H7 (cell line): ENCODE measurements at regions not wholly inside any gene's neighbourhood (a gene's known extent, or its start where the extent isn't known, plus 50 kb on each side); places are given as distances from the start of the nearest gene placed in this dataset.

Source experiments
- DNase-seq: peaks from one replicate; pipeline ENCODE4 v3.0.0; 2012
- H3K27me3 ChIP-seq: 2 replicates; pipeline ENCODE4 v1.6.0; 2011; ENCODE audit warnings: mild to moderate bottlenecking, low read length; ENCODE audit not compliant: control insufficient read depth, insufficient read depth
- H3K36me3 ChIP-seq: replicated peaks from 2 replicates; pipeline ENCODE4 v1.5.1; 2011; ENCODE audit warnings: low read length; ENCODE audit not compliant: control insufficient read depth, insufficient read depth
- H3K4me3 ChIP-seq: 2 replicates; pipeline ENCODE4 v1.5.1; 2011; ENCODE audit warnings: low read depth, mild to moderate bottlenecking, control low read depth, low read length, moderate library complexity; ENCODE audit not compliant: insufficient read depth

GRCh38 chr4:35286434-35286833 lies 957.9 kb downstream of the ARAP2 start:
- Histone ChIP-seq H3K4me3 (no peak overlapping the region), H3K27me3 (no peaks in the 10 kb centered on the region), H3K36me3 (no peaks in the 10 kb centered on the region)
- no peak for DNase-seq

GRCh38 chr4:35300996-35301774 lies 943.1 kb downstream of the ARAP2 start:
- no peaks in the 10 kb centered on the region for H3K27me3 ChIP-seq
- no peaks in the 10 kb centered on the region for H3K36me3 ChIP-seq
- peak; percentile 56 for DNase-seq
- peak overlapping the region; percentile 14; the same call in 1 of the 2 replicates for H3K4me3 ChIP-seq

- no peak overlapping the region for H3K4me3 ChIP-seq
- no peak for DNase-seq
- H3K27me3 ChIP-seq: no peaks in the 10 kb centered on the region
- H3K36me3 ChIP-seq: no peaks in the 10 kb centered on the region
Measured at GRCh38 chr4:35315419-35315818, 928.9 kb downstream of the ARAP2 start.

GRCh38 chr4:35325908-35326453 lies 918.3 kb downstream of the ARAP2 start:
- no peaks in the 10 kb centered on the region for H3K36me3 ChIP-seq
- DNase-seq: no peak

GRCh38 chr4:35342833-35343232 lies 901.5 kb downstream of the ARAP2 start:
- H3K4me3 ChIP-seq: no peak overlapping the region
- no peaks in the 10 kb centered on the region for H3K27me3 ChIP-seq
- H3K36me3 ChIP-seq: no peaks in the 10 kb centered on the region
- DNase-seq: no peak

More at GRCh38 chr4:35325908-35326453, 918.3 kb downstream of the ARAP2 start:
- H3K4me3 ChIP-seq: no peak overlapping the region
- H3K27me3 ChIP-seq: no peaks in the 10 kb centered on the region

GRCh38 chr4:35347276-35347675 lies 897.0 kb downstream of the ARAP2 start:
- Histone ChIP-seq H3K36me3 (no peaks in the 10 kb centered on the region), H3K27me3 (no peaks in the 10 kb centered on the region), H3K4me3 (no peak overlapping the region)
- no peak for DNase-seq

- no peak for DNase-seq
- H3K27me3 ChIP-seq: no peaks in the 10 kb centered on the region
Measured at GRCh38 chr4:35358001-35358584, 886.2 kb downstream of the ARAP2 start.

GRCh38 chr4:35364321-35364870 lies 879.9 kb downstream of the ARAP2 start:
- no peaks in the 10 kb centered on the region for H3K27me3 ChIP-seq
- no peak overlapping the region for H3K4me3 ChIP-seq
- no peaks in the 10 kb centered on the region for H3K36me3 ChIP-seq
- no peak for DNase-seq

More at GRCh38 chr4:35358001-35358584, 886.2 kb downstream of the ARAP2 start:
- no peaks in the 10 kb centered on the region for H3K36me3 ChIP-seq
- H3K4me3 ChIP-seq: no peak overlapping the region

GRCh38 chr4:35365186-35365585 lies 879.1 kb downstream of the ARAP2 start:
- H3K4me3 ChIP-seq: no peak overlapping the region
- no peak for DNase-seq
- no peaks in the 10 kb centered on the region for H3K36me3 ChIP-seq
- H3K27me3 ChIP-seq: no peaks in the 10 kb centered on the region

- H3K4me3 ChIP-seq: no peak overlapping the region
- DNase-seq: peak; percentile 1
- H3K27me3 ChIP-seq: no peaks in the 10 kb centered on the region
- no peaks in the 10 kb centered on the region for H3K36me3 ChIP-seq
Measured at GRCh38 chr4:35399912-35400311, 844.4 kb downstream of the ARAP2 start.

- H3K27me3 ChIP-seq: no peaks in the 10 kb centered on the region
- H3K36me3 ChIP-seq: no peaks in the 10 kb centered on the region
- no peak for DNase-seq
- H3K4me3 ChIP-seq: no peak overlapping the region
Measured at GRCh38 chr4:35423104-35423503, 821.2 kb downstream of the ARAP2 start.

GRCh38 chr4:35447474-35447873 lies 796.8 kb downstream of the ARAP2 start:
- no peak for DNase-seq
- Histone ChIP-seq H3K27me3 (no peaks in the 10 kb centered on the region), H3K4me3 (no peak overlapping the region), H3K36me3 (no peaks in the 10 kb centered on the region)

GRCh38 chr4:35459045-35459444 lies 785.3 kb downstream of the ARAP2 start:
- no peak overlapping the region for H3K4me3 ChIP-seq
- no peaks in the 10 kb centered on the region for H3K36me3 ChIP-seq
- no peaks in the 10 kb centered on the region for H3K27me3 ChIP-seq
- no peak for DNase-seq

- Histone ChIP-seq H3K27me3 (no peaks in the 10 kb centered on the region), H3K4me3 (no peak overlapping the region), H3K36me3 (no peaks in the 10 kb centered on the region)
- DNase-seq: no peak
Measured at GRCh38 chr4:35461931-35462659, 782.2 kb downstream of the ARAP2 start.
